Heart left ventricle (tissue), 16 donors: ENCODE measurements at regions not wholly inside any gene's neighbourhood (a gene's known extent, or its start where the extent isn't known, plus 50 kb on each side); places are given as distances from the start of the nearest gene placed in this dataset.

ENCODE experiments used
- ATAC-seq, 4 donors: fragments of 200-7000 bp; cut with Tn5 transposase; one replicate each; pipeline ENCODE4 v1.9.1; 2020 to 2022; ENCODE audit warnings: moderate library complexity in 4 of 4, mild to moderate bottlenecking in 3 of 4, moderate number of reproducible peaks in 1 of 4
- DNase-seq, 5 donors: peaks; one replicate each; pipeline ENCODE4 v3.0.0-alpha.2; 2020
- H3K27ac ChIP-seq, 12 donors: fragments of 200-600 bp; sonication (generic) in 4 of 12; one replicate each; pipeline versions ENCODE4 v1.5.0 to v1.8.0; 2016 to 2022; ENCODE audit warnings: mild to moderate bottlenecking in 2 of 12
- H3K27me3 ChIP-seq, 9 donors: fragments of 200-600 bp; sonication (generic) in 2 of 9; one replicate each; pipeline versions ENCODE4 v1.5.1 to v1.8.0; 2016 to 2022; ENCODE audit warnings: mild to moderate bottlenecking in 3 of 9
- H3K36me3 ChIP-seq, 9 donors: fragments of 200-600 bp; sonication (generic) in 2 of 9; one replicate each; pipeline versions ENCODE4 v1.5.0 to v1.8.0; 2018 to 2022; ENCODE audit warnings: mild to moderate bottlenecking in 2 of 9
- H3K4me1 ChIP-seq, 12 donors: fragments of 200-600 bp; sonication (generic) in 4 of 12; one replicate each; pipeline versions ENCODE4 v1.5.0 to v1.8.0; 2016 to 2022; ENCODE audit warnings: mild to moderate bottlenecking in 3 of 12
- H3K4me3 ChIP-seq, 12 donors: fragments of 200-600 bp; sonication (generic) in 4 of 12; one replicate each; pipeline versions ENCODE4 v1.5.0 to v1.8.0; 2017 to 2022; ENCODE audit warnings: mild to moderate bottlenecking in 9 of 12, moderate library complexity in 4 of 12
- H3K9me3 ChIP-seq, 12 donors: fragments of 200-600 bp; sonication (generic) in 4 of 12; one replicate each; pipeline versions ENCODE4 v1.5.0 to v1.8.0; 2016 to 2022; ENCODE audit warnings: mild to moderate bottlenecking in 1 of 12
- CTCF ChIP-seq, 12 donors: fragments of 200-600 bp; sonication (generic) in 4 of 12; IDR thresholded peaks; one replicate each; pipeline versions ENCODE4 v1.5.0 to v1.8.0; 2018 to 2022; ENCODE audit warnings: antibody characterized with exemption in 12 of 12, mild to moderate bottlenecking in 5 of 12
- POLR2A ChIP-seq, 2 donors: fragments of 450-650 bp; IDR thresholded peaks; one replicate each; pipeline ENCODE4 v1.6.1; 2017; ENCODE audit warnings: antibody characterized with exemption in 2 of 2, mild to moderate bottlenecking in 2 of 2, moderate library complexity in 2 of 2
- WGBS, 4 donors: extraction: QIAGEN DNeasy Blood & Tissue Kit in 2 of 4; methylation state at CpG; one replicate each; pipeline versions ENCODE4 v1.1.5 to v1.1.7; 2013 to 2018; 5-methylcytosine and 5-hydroxymethylcytosine counted together
- intact Hi-C, 10 donors: fragments of 100-400 bp; cut with DNase I; formaldehyde crosslinking; loops; one replicate each; pipeline versions ENCODE4 v1.11.1 to v1.14.2; 2022
- donor health status: ischemic (EF 13 %, LVEDD 7.1; RV severe dilation, severe dysfunction).
- donor health status: healthy with polysubstance abuse.
- donor health status: DM: no; HTN: yes; CAD: no.
- donor health status: DM: no; HTN: no; CAD: no.
- donor health status: ischemic (EF 25% LVEDD 6.9; RV normal size, moderate dysfunction).
- donor health status: ischemic (EF 25% LVEDD 5.7; RV mildly dilated, moderate dysfunction).
- donor health status: healthy.
- donor health status: DM: yes; HTN: yes; CAD: no.
- donor health status: ischemic (EF 35%, LVEDD 5.7; RV mildly dilated, moderate dysfunction).
- donor health status: nonischemic (EF 11% LVEDD 7.7; RV severe dilation, severe dysfunction).
- donor health status: DM: yes; HTN: yes; CAD: no.
- donor health status: PGD.
- donor health status: ischemic (EF 29% LVEDD 5.4; RV normal size, mild dysfunction).
- donor health status: nonischemic (EF 23%, LVEDD 6.1; RV moderate dilation, normal function).

GRCh38 chr3:102165367-102165766, 269.4 kb upstream of the ZPLD1 start:
- Histone ChIP-seq H3K36me3 (no peaks in the 10 kb centered on the region), H3K9me3 (no peaks in the 10 kb centered on the region), H3K27ac (no peak overlapping the region), H3K4me1 (peaks cover 0 to 18% (median 9%) of the 10 kb centered on the region in 12 donors), H3K27me3 (no peaks in the 10 kb centered on the region), H3K4me3 (no peak overlapping the region)
- TF ChIP-seq CTCF (IDR thresholded peaks at IDR 0.05) (no peak), POLR2A (IDR thresholded peaks at IDR 0.05) (no peak)
- DNase-seq (no peak), ATAC-seq (no peak)
- intact Hi-C loops: no loop called here
- 88 to 97% (median 96%) methylated on average over 1 of the region's 1 CpG for WGBS, 4 donors

- peaks cover 0 to 3% (median 0%) of the 10 kb centered on the region in 12 donors for H3K4me1 ChIP-seq
- H3K9me3 ChIP-seq: no peaks in the 10 kb centered on the region
- H3K4me3 ChIP-seq: no peak overlapping the region
- no peaks in the 10 kb centered on the region for H3K36me3 ChIP-seq
- DNase-seq: no peak
- no peaks in the 10 kb centered on the region for H3K27me3 ChIP-seq
- H3K27ac ChIP-seq: no peak overlapping the region
- TF ChIP-seq POLR2A (IDR thresholded peaks at IDR 0.05): no peak
- TF ChIP-seq CTCF (IDR thresholded peaks at IDR 0.05): no peak
- 80 to 92% (median 89%) methylated on average over 1 of the region's 1 CpG for WGBS, 4 donors
- peak in 1 of 4 donors; percentile 36 for ATAC-seq
- intact Hi-C loops: no loop called here
Observed at GRCh38 chr3:102169915-102170479, 264.8 kb upstream of the ZPLD1 start.

GRCh38 chr3:102170545-102170944, 264.3 kb upstream of the ZPLD1 start:
- H3K27me3 ChIP-seq: no peaks in the 10 kb centered on the region
- 85 to 93% (median 88%) methylated on average over 2 of the region's 2 CpGs for WGBS, 4 donors
- TF ChIP-seq CTCF (IDR thresholded peaks at IDR 0.05) (no peak), POLR2A (IDR thresholded peaks at IDR 0.05) (no peak)
- DNase-seq (no peak), ATAC-seq (no peak)
- no peaks in the 10 kb centered on the region for H3K9me3 ChIP-seq
- H3K27ac ChIP-seq: no peak overlapping the region
- H3K4me3 ChIP-seq: no peak overlapping the region
- peaks cover 0 to 3% (median 0%) of the 10 kb centered on the region in 12 donors for H3K4me1 ChIP-seq
- no peaks in the 10 kb centered on the region for H3K36me3 ChIP-seq
- intact Hi-C loops: no loop called here

GRCh38 chr3:102174312-102174712, 260.5 kb upstream of the ZPLD1 start:
- ATAC-seq: no peak
- Histone ChIP-seq H3K4me3 (no peak overlapping the region), H3K36me3 (no peaks in the 10 kb centered on the region), H3K27me3 (no peaks in the 10 kb centered on the region), H3K4me1 (peaks cover 0 to 12% (median 1%) of the 10 kb centered on the region in 12 donors), H3K27ac (no peak overlapping the region), H3K9me3 (no peaks in the 10 kb centered on the region)
- WGBS, 4 donors: 77 to 87% (median 86%) methylated on average over 3 of the region's 3 CpGs
- no peak for DNase-seq
- intact Hi-C loops: no loop called here
- TF ChIP-seq POLR2A (IDR thresholded peaks at IDR 0.05) (no peak), CTCF (IDR thresholded peaks at IDR 0.05) (no peak)
